ENCODE measurements at regions not wholly inside any gene's neighbourhood (a gene's known extent, or its start where the extent isn't known, plus 50 kb on each side); places are given as distances from the start of the nearest gene placed in this dataset.

DNA sequence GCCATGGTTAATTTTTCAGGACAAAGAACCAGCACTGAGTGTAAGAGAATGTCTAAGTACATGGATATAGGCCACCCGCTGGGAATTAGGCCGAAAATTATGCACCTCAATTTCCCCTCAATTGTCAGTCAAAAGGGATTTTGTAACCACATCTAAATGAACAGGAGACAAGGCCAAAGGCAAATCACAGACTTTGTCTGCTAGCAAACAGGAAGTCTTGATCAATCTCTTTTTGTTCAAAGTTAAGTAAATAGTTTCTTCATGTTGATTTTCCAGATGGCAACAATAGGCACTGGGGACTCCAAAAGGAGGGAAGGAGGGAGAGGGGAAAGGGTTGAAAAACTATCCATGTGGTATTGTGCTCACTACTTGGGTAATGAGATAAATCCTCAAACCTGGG lies 276.0 kb downstream of the COG6 start:
- TF ChIP-seq, protein P1, sequence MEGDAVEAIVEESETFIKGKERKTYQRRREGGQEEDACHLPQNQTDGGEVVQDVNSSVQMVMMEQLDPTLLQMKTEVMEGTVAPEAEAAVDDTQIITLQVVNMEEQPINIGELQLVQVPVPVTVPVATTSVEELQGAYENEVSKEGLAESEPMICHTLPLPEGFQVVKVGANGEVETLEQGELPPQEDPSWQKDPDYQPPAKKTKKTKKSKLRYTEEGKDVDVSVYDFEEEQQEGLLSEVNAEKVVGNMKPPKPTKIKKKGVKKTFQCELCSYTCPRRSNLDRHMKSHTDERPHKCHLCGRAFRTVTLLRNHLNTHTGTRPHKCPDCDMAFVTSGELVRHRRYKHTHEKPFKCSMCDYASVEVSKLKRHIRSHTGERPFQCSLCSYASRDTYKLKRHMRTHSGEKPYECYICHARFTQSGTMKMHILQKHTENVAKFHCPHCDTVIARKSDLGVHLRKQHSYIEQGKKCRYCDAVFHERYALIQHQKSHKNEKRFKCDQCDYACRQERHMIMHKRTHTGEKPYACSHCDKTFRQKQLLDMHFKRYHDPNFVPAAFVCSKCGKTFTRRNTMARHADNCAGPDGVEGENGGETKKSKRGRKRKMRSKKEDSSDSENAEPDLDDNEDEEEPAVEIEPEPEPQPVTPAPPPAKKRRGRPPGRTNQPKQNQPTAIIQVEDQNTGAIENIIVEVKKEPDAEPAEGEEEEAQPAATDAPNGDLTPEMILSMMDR (IDR thresholded peaks at IDR 0.05), result no peak
- no peak for TF ChIP-seq EP300 (IDR thresholded peaks at IDR 0.05)
